CD14-positive monocyte (primary cell): ENCODE measurements at regions not wholly inside any gene's neighbourhood (a gene's known extent, or its start where the extent isn't known, plus 50 kb on each side); places are given as distances from the start of the nearest gene placed in this dataset.

Experiments
- DNase-seq, 3 donors: peaks; one replicate each; pipeline ENCODE4 v3.0.0-alpha.2; 2011 to 2022
- H2AFZ ChIP-seq: 2 replicates; pipeline ENCODE4 v1.6.0; 2012; ENCODE audit warnings: mild to moderate bottlenecking, low read depth, low read length, inconsistent platforms; ENCODE audit not compliant: insufficient read depth, poor library complexity, severe bottlenecking
- H3K27ac ChIP-seq, 2 donors: 1 replicate in 1 of 2; 2 replicates in 1 of 2; pipeline ENCODE4 v1.5.1; 2012 to 2013; ENCODE audit warnings: low read length in 2 of 2, control low read depth in 1 of 2, inconsistent platforms in 1 of 2, low read depth in 1 of 2, mild to moderate bottlenecking in 1 of 2
- H3K27me3 ChIP-seq, 2 donors: one replicate each; pipeline versions ENCODE4 v1.6.0 to v1.6.1; 2011 to 2013; ENCODE audit warnings: low read length in 2 of 2; ENCODE audit not compliant: control insufficient read depth in 2 of 2, insufficient read depth in 2 of 2
- H3K36me3 ChIP-seq, 2 donors: replicated peaks in 1 of 2; 1 replicate in 1 of 2; 2 replicates in 1 of 2; pipeline versions ENCODE4 v1.5.1 to v1.6.1; 2012 to 2013; ENCODE audit warnings: low read length in 2 of 2, control low read depth in 1 of 2, inconsistent platforms in 1 of 2, mild to moderate bottlenecking in 1 of 2; ENCODE audit not compliant: insufficient read depth in 2 of 2, control insufficient read depth in 1 of 2
- H3K4me1 ChIP-seq, 2 donors: 1 replicate in 1 of 2; 2 replicates in 1 of 2; pipeline versions ENCODE4 v1.5.1 to v1.6.1; 2012 to 2013; ENCODE audit warnings: low read length in 2 of 2, control low read depth in 1 of 2, inconsistent platforms in 1 of 2, mild to moderate bottlenecking in 1 of 2, moderate library complexity in 1 of 2; ENCODE audit not compliant: insufficient read depth in 2 of 2, control insufficient read depth in 1 of 2
- H3K4me2 ChIP-seq: replicated peaks from 2 replicates; pipeline ENCODE3; 2012; ENCODE audit warnings: low read length, moderate library complexity, mild to moderate bottlenecking; ENCODE audit not compliant: poor library complexity, severe bottlenecking; ENCODE audit errors: extremely low read depth
- H3K4me3 ChIP-seq, 3 experiments: fragments of 200-600 bp in 1 of 3; sonication (generic) in 1 of 3; replicated peaks in 1 of 3; 1 replicate in 2 of 3; 2 replicates in 1 of 3; pipeline ENCODE4 v1.5.1; 2011 to 2013; ENCODE audit warnings: low read length in 3 of 3, mild to moderate bottlenecking in 3 of 3, control low read depth in 2 of 3, low read depth in 2 of 3, inconsistent platforms in 1 of 3, moderate library complexity in 1 of 3
- H3K79me2 ChIP-seq: 2 replicates; pipeline ENCODE4 v1.6.0; 2012; ENCODE audit warnings: mild to moderate bottlenecking, control low read depth, inconsistent platforms, low read length, moderate library complexity; ENCODE audit not compliant: insufficient read depth
- H3K9ac ChIP-seq: 2 replicates; pipeline ENCODE4 v1.6.0; 2017; ENCODE audit warnings: low read length, mild to moderate bottlenecking; ENCODE audit not compliant: insufficient read depth, poor library complexity, severe bottlenecking
- H3K9me3 ChIP-seq, 2 donors: replicated peaks in 1 of 2; 1 replicate in 1 of 2; 2 replicates in 1 of 2; pipeline versions ENCODE4 v1.5.1 to v1.6.1; 2012 to 2013; ENCODE audit warnings: low read length in 2 of 2, control low read depth in 1 of 2; ENCODE audit not compliant: control insufficient read depth in 1 of 2, insufficient read depth in 1 of 2
- H4K20me1 ChIP-seq: 2 replicates; pipeline ENCODE4 v1.6.0; 2012; ENCODE audit warnings: mild to moderate bottlenecking, low read length, control low read depth, moderate library complexity; ENCODE audit not compliant: insufficient read depth
- H3K27ac Mint-ChIP-seq, 7 donors: one replicate each; pipeline ENCODE4 v1.8.0; 2020; ENCODE audit warnings: mild to moderate bottlenecking in 7 of 7, mixed read lengths in 7 of 7, moderate library complexity in 6 of 7, inconsistent platforms in 2 of 7
- H3K27me3 Mint-ChIP-seq, 3 donors: one replicate each; pipeline ENCODE4 v1.8.0; 2021 to 2022; ENCODE audit warnings: low read depth in 3 of 3, mild to moderate bottlenecking in 3 of 3, mixed read lengths in 3 of 3, moderate library complexity in 3 of 3, inconsistent platforms in 1 of 3
- H3K36me3 Mint-ChIP-seq, 2 donors: one replicate each; pipeline ENCODE4 v1.8.0; 2020; ENCODE audit warnings: mixed read lengths in 2 of 2, inconsistent platforms in 1 of 2, mild to moderate bottlenecking in 1 of 2
- H3K4me1 Mint-ChIP-seq: one replicate; pipeline ENCODE4 v1.8.0; 2020; ENCODE audit warnings: mild to moderate bottlenecking, mixed read lengths
- H3K4me3 Mint-ChIP-seq, 2 donors: one replicate each; pipeline ENCODE4 v1.8.0; 2020; ENCODE audit warnings: mild to moderate bottlenecking in 2 of 2, mixed read lengths in 2 of 2, moderate library complexity in 1 of 2
- H3K9me3 Mint-ChIP-seq, 7 donors: one replicate each; pipeline ENCODE4 v1.8.0; 2020 to 2022; ENCODE audit warnings: mixed read lengths in 7 of 7, mild to moderate bottlenecking in 6 of 7, moderate library complexity in 6 of 7, inconsistent platforms in 2 of 7
- CTCF ChIP-seq: fragments of 200-600 bp; IDR thresholded peaks from one replicate; pipeline ENCODE4 v1.8.0; 2022; ENCODE audit warnings: antibody characterized with exemption, mild to moderate bottlenecking
- intact Hi-C, 2 donors: fragments of 100-400 bp; cut with micrococcal nuclease; formaldehyde crosslinking; loops; one replicate each; pipeline versions ENCODE4 v1.15.0 to v1.15.1; 2023

- no peak overlapping the region for H3K9ac ChIP-seq
- H3K9me3 ChIP-seq: no peaks in the 10 kb centered on the region
- H3K36me3 ChIP-seq: no peaks in the 10 kb centered on the region
- no peak overlapping the region for H3K27ac Mint-ChIP-seq
- H3K27me3 Mint-ChIP-seq: no peaks in the 10 kb centered on the region
- H3K79me2 ChIP-seq: no peaks in the 10 kb centered on the region
- intact Hi-C loops: no loop called here
- no peak overlapping the region for H3K4me3 Mint-ChIP-seq
- H3K4me1 Mint-ChIP-seq: no peaks in the 10 kb centered on the region
- no peak overlapping the region for H2AFZ ChIP-seq
- peaks cover 0 to 6% (median 0%) of the 10 kb centered on the region in 7 donors for H3K9me3 Mint-ChIP-seq
- H3K4me1 ChIP-seq: no peaks in the 10 kb centered on the region
- no peaks in the 10 kb centered on the region for H4K20me1 ChIP-seq
- H3K36me3 Mint-ChIP-seq: no peaks in the 10 kb centered on the region
- H3K27me3 ChIP-seq: no peaks in the 10 kb centered on the region
- H3K27ac ChIP-seq: no peak overlapping the region
- H3K4me2 ChIP-seq: no peak overlapping the region
- DNase-seq: no peak
- TF ChIP-seq CTCF: no peak
- no peak overlapping the region for H3K4me3 ChIP-seq
Measured at GRCh38 chr3:110093411-110093810, 756.1 kb upstream of the DPPA4 start.

- no peak overlapping the region for H2AFZ ChIP-seq
- H3K36me3 ChIP-seq: no peaks in the 10 kb centered on the region
- TF ChIP-seq CTCF: no peak
- Mint-ChIP-seq H3K9me3 (peaks cover 0 to 5% (median 0%) of the 10 kb centered on the region in 7 donors), H3K27ac (no peak overlapping the region), H3K4me1 (no peaks in the 10 kb centered on the region), H3K36me3 (no peaks in the 10 kb centered on the region), H3K27me3 (no peaks in the 10 kb centered on the region), H3K4me3 (no peak overlapping the region)
- H3K4me3 ChIP-seq: no peak overlapping the region
- no peak for DNase-seq
- H3K79me2 ChIP-seq: no peaks in the 10 kb centered on the region
- no peaks in the 10 kb centered on the region for H3K27me3 ChIP-seq
- H3K27ac ChIP-seq: no peak overlapping the region
- intact Hi-C loops: no loop called here
- H4K20me1 ChIP-seq: no peaks in the 10 kb centered on the region
- H3K4me2 ChIP-seq: no peak overlapping the region
- no peaks in the 10 kb centered on the region for H3K4me1 ChIP-seq
- no peak overlapping the region for H3K9ac ChIP-seq
- H3K9me3 ChIP-seq: no peaks in the 10 kb centered on the region
Measured at GRCh38 chr3:110093812-110094401, 756.6 kb upstream of the DPPA4 start.
